ENCODE measurements at regions not wholly inside any gene's neighbourhood (a gene's known extent, or its start where the extent isn't known, plus 50 kb on each side); places are given as distances from the start of the nearest gene placed in this dataset.

- H3K4me3 ChIP-seq (ENCODE audit: low read length), result no peak overlapping the region
- peak; percentile 20 for DNase-seq (ENCODE audit: low read depth)
- no peak; the same call in 1 of the 2 replicates for TF ChIP-seq CTCF (conservative IDR thresholded peaks at IDR 0.05; ENCODE audit: low read length)
Measured at GRCh38 chr13:73248711-73249580, 190.1 kb downstream of the KLF5 start.

- TF ChIP-seq CTCF (conservative IDR thresholded peaks at IDR 0.05; ENCODE audit: low read length), result no peak
- no peak overlapping the region for H3K4me3 ChIP-seq (ENCODE audit: low read length)
- no peak for DNase-seq (ENCODE audit: low read depth)
Measured at GRCh38 chr13:73248154-73248553, 189.3 kb downstream of the KLF5 start.

- no peak overlapping the region for H3K4me3 ChIP-seq (ENCODE audit: low read length)
- no peak for TF ChIP-seq CTCF (conservative IDR thresholded peaks at IDR 0.05; ENCODE audit: low read length)
- DNase-seq (ENCODE audit: low read depth), result no peak
Measured at GRCh38 chr13:73245246-73245645, 186.4 kb downstream of the KLF5 start.

GRCh38 chr13:73244467-73244866 lies 185.7 kb downstream of the KLF5 start:
- DNase-seq (ENCODE audit: low read depth), result no peak
- no peak for TF ChIP-seq CTCF (conservative IDR thresholded peaks at IDR 0.05; ENCODE audit: low read length)
- H3K4me3 ChIP-seq (ENCODE audit: low read length), result no peak overlapping the region

GRCh38 chr13:73242515-73243015 lies 183.8 kb downstream of the KLF5 start:
- no peak for DNase-seq (ENCODE audit: low read depth)
- TF ChIP-seq CTCF (conservative IDR thresholded peaks at IDR 0.05; ENCODE audit: low read length), result no peak
- H3K4me3 ChIP-seq (ENCODE audit: low read length), result no peak overlapping the region

- TF ChIP-seq CTCF (conservative IDR thresholded peaks at IDR 0.05; ENCODE audit: low read length), result no peak
- no peak for DNase-seq (ENCODE audit: low read depth)
- no peak overlapping the region for H3K4me3 ChIP-seq (ENCODE audit: low read length)
Measured at GRCh38 chr13:73240193-73240592, 181.4 kb downstream of the KLF5 start.

GRCh38 chr13:73235385-73235784 lies 176.6 kb downstream of the KLF5 start:
- no peak for TF ChIP-seq CTCF (conservative IDR thresholded peaks at IDR 0.05; ENCODE audit: low read length)
- DNase-seq (ENCODE audit: low read depth), result peak; percentile 76
- H3K4me3 ChIP-seq (ENCODE audit: low read length), result no peak overlapping the region

Measured in AG10803 (cell line).